ENCODE measurements at regions not wholly inside any gene's neighbourhood (a gene's known extent, or its start where the extent isn't known, plus 50 kb on each side); places are given as distances from the start of the nearest gene placed in this dataset.
"Not testable (repeated sequence)": the region's sequence is repeated elsewhere in the genome, so short reads cannot be mapped to it uniquely, and the experiment has no call there.

GRCh38 chr7:32785365-32785944 is 106.1 kb downstream of the KBTBD2 start:
- H3K4me3 ChIP-seq; DNase-seq; ATAC-seq; H3K4me1 ChIP-seq (ENCODE audit: low read depth); H3K9me3 ChIP-seq; intact Hi-C loops (cut with DNase I, micrococcal nuclease); H3K36me3 ChIP-seq (ENCODE audit: low read depth): not testable (repeated sequence)

GRCh38 chr7:32779895-32780294 is 111.7 kb downstream of the KBTBD2 start:
- ATAC-seq; DNase-seq; H3K4me1 ChIP-seq (ENCODE audit: low read depth); H3K36me3 ChIP-seq (ENCODE audit: low read depth); H3K4me3 ChIP-seq; H3K9me3 ChIP-seq; intact Hi-C loops (cut with DNase I, micrococcal nuclease): not testable (repeated sequence)

- Histone ChIP-seq H3K9me3 (no peaks in the 10 kb centered on the region), H3K36me3 (ENCODE audit: low read depth) (no peaks in the 10 kb centered on the region), H3K4me1 (ENCODE audit: low read depth) (no peaks in the 10 kb centered on the region), H3K4me3 (no peak overlapping the region)
- ATAC-seq (no peak), DNase-seq (no peak)
- TF ChIP-seq CTCF (IDR thresholded peaks at IDR 0.05), result no peak
- intact Hi-C loops (cut with DNase I, micrococcal nuclease), result no loop called here
These were observed 112.4 kb downstream of the KBTBD2 start for GRCh38 chr7:32779167-32779566.

GRCh38 chr7:32777041-32777666 is 114.4 kb downstream of the KBTBD2 start:
- H3K4me3 ChIP-seq; ATAC-seq; DNase-seq; H3K9me3 ChIP-seq; intact Hi-C loops (cut with DNase I, micrococcal nuclease); H3K36me3 ChIP-seq (ENCODE audit: low read depth); H3K4me1 ChIP-seq (ENCODE audit: low read depth): not testable (repeated sequence)

- H3K9me3 ChIP-seq; ATAC-seq; DNase-seq; H3K4me3 ChIP-seq; H3K36me3 ChIP-seq (ENCODE audit: low read depth); intact Hi-C loops (cut with DNase I, micrococcal nuclease); H3K4me1 ChIP-seq (ENCODE audit: low read depth): not testable (repeated sequence)
These were observed 115.2 kb downstream of the KBTBD2 start for GRCh38 chr7:32776318-32776717.

GRCh38 chr7:32775809-32776208 is 115.8 kb downstream of the KBTBD2 start:
- H3K4me1 ChIP-seq (ENCODE audit: low read depth); intact Hi-C loops (cut with DNase I, micrococcal nuclease); H3K9me3 ChIP-seq; H3K36me3 ChIP-seq (ENCODE audit: low read depth); H3K4me3 ChIP-seq; ATAC-seq; DNase-seq: not testable (repeated sequence)

GRCh38 chr7:32774541-32774951 is 117.0 kb downstream of the KBTBD2 start:
- DNase-seq (no peak), ATAC-seq (no peak)
- Histone ChIP-seq H3K4me3 (no peak overlapping the region), H3K9me3 (no peaks in the 10 kb centered on the region), H3K4me1 (ENCODE audit: low read depth) (no peaks in the 10 kb centered on the region), H3K36me3 (ENCODE audit: low read depth) (no peaks in the 10 kb centered on the region)
- intact Hi-C loops (cut with DNase I, micrococcal nuclease), result no loop called here
- no peak for TF ChIP-seq CTCF (IDR thresholded peaks at IDR 0.05)

- ATAC-seq; intact Hi-C loops (cut with DNase I, micrococcal nuclease); DNase-seq; H3K4me1 ChIP-seq (ENCODE audit: low read depth); H3K4me3 ChIP-seq; H3K36me3 ChIP-seq (ENCODE audit: low read depth); H3K9me3 ChIP-seq: not testable (repeated sequence)
These were observed 122.6 kb downstream of the KBTBD2 start for GRCh38 chr7:32768866-32769510.

GRCh38 chr7:32768338-32768737 is 123.2 kb downstream of the KBTBD2 start:
- DNase-seq; H3K4me1 ChIP-seq (ENCODE audit: low read depth); intact Hi-C loops (cut with DNase I, micrococcal nuclease); H3K36me3 ChIP-seq (ENCODE audit: low read depth); H3K4me3 ChIP-seq; ATAC-seq; H3K9me3 ChIP-seq: not testable (repeated sequence)

- H3K9me3 ChIP-seq; intact Hi-C loops (cut with DNase I, micrococcal nuclease); H3K36me3 ChIP-seq (ENCODE audit: low read depth); H3K4me1 ChIP-seq (ENCODE audit: low read depth); H3K4me3 ChIP-seq; DNase-seq; ATAC-seq: not testable (repeated sequence)
These were observed 125.8 kb downstream of the KBTBD2 start for GRCh38 chr7:32765649-32766251.

All from mucosa of descending colon (tissue), 3 donors.